ENCODE measurements at regions not wholly inside any gene's neighbourhood (a gene's known extent, or its start where the extent isn't known, plus 50 kb on each side); places are given as distances from the start of the nearest gene placed in this dataset.
"Not testable (repeated sequence)": the region's sequence is repeated elsewhere in the genome, so short reads cannot be mapped to it uniquely, and the experiment has no call there.

DNA sequence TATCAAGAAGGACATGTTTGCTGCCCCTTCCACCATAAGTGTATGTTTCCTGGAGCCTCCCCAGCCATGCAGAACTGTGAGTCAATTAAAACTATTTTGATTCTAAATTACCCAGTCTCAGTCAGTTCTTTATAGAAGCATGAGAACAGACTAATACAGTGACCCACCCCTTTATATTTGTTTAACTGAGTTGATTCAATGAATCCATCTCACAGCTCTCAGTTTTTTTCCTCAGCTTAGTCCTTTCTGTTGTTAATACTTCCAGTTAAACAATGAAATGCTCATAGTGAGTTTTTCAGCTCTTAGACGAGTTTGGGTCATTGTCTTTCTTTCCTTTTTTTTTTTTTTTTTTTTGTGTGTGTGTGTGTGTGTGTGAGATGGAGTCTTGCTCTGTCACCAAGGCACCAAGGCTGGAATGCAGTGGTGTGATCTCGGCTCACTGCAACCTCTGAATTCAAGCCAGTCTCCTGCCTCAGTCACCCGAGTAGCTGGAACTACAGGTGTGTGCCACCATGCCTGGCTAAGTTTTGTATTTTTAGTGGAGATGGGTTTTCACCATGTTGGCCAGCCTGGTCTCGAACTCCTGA is 417.9 kb upstream of the ZNG1F start:
- not testable (repeated sequence) for DNase-seq

DNA sequence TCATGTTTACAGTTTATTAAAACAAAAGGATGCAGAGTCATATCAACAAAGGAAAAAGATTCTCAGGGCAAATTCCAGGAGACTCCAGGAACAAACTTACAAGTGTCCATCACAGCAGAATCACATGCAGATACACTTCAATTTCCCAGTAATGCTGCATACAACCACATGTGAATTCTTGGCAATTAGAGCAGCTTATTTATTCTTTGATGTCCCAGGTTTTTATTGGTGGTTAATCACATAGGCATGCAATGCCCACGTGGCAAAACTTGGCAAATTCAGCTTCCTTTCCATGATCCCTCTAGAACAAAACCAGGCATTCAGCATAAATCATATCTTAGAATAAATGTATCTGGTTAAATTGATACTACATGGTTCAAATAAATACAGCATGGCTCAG is 376.5 kb upstream of the ZNG1F start:
- not testable (repeated sequence) for DNase-seq
